Activated CD4-positive, alpha-beta memory T cell treated with anti-CD3 and anti-CD28 coated beads, Interleukin-2, amount 10 ng/mL, durations not matched to agents 7 days and 5 days (primary cell): ENCODE measurements at regions not wholly inside any gene's neighbourhood (a gene's known extent, or its start where the extent isn't known, plus 50 kb on each side); places are given as distances from the start of the nearest gene placed in this dataset.

Experiments
- CTCF ChIA-PET: fragments of 350-600 bp; sonication (Branson Sonifier 250); formaldehyde crosslinking; loops from one replicate; lab custom pipeline; 2021; ENCODE audit warnings: antibody characterized with exemption, inconsistent platforms; lab: Charles Lee
- POLR2A ChIA-PET: fragments of 350-600 bp; sonication (Branson Sonifier 250); formaldehyde crosslinking; loops from one replicate; lab custom pipeline; 2021; ENCODE audit warnings: antibody characterized with exemption; lab: Charles Lee
- DNase-seq: peaks from one replicate; pipeline ENCODE4 v3.0.0-alpha.2; 2020
- H3K27ac Mint-ChIP-seq: one replicate; pipeline ENCODE4 v1.8.0; 2021; ENCODE audit warnings: mild to moderate bottlenecking, mixed read lengths
- H3K27me3 Mint-ChIP-seq: one replicate; pipeline ENCODE4 v1.8.0; 2021; ENCODE audit warnings: mixed read lengths
- H3K36me3 Mint-ChIP-seq: one replicate; pipeline ENCODE4 v1.8.0; 2021; ENCODE audit warnings: low read depth, mixed read lengths
- H3K4me1 Mint-ChIP-seq: one replicate; pipeline ENCODE4 v1.8.0; 2021; ENCODE audit warnings: mixed read lengths
- H3K4me3 Mint-ChIP-seq: one replicate; pipeline ENCODE4 v1.8.0; 2021; ENCODE audit warnings: mild to moderate bottlenecking, mixed read lengths
- H3K9me3 Mint-ChIP-seq: one replicate; pipeline ENCODE4 v1.8.0; 2021; ENCODE audit warnings: mixed read lengths

DNA sequence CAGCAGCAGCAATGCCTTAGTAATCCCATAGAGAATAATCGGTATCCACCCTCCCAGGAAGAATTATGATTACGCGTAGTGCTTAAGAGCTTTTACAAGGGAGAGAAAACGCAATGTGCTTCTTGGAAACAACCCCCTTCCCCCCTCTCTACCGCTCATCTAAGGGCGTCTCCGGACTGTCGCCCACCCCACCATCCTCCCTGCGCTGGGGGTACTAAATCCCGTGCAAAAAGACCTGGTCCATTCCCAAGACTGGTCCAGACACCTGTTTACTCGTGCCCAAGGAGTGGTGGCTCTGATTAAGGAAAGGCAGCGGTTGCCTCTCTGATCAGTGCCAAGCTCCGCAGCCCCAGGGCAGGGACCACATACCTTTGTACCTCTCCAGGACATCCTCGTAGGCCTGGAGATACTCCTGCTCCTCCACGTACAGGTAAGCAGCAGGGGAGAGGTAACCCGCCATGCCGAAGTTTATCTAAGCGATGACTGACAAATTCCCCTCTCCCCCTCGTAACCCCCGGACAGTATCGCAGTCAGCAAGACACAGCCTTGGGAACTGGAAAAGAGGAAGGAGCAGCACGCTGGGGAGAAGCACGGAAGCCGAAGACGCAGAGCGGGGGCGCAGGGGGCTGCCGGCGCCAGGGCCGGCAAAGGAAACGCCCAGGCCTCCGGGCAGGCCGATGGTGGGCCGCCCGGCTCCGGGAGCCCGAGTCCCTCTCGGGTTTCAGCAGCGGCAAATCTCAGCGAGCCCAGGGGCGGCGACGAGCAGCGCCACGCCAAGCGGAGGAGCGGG is 112.0 kb upstream of the BEND6 start:
- H3K4me3 Mint-ChIP-seq = peak overlapping the region; percentile 76
- DNase-seq = no peak
- CTCF ChIA-PET = interaction anchor here (2.2 kb wide), 1 partner anchor 9 kb away, joined by 16 read pairs; no protein-coding TSS in a partner anchor
- no peak overlapping the region for H3K27ac Mint-ChIP-seq
- POLR2A ChIA-PET = interaction anchor here (1.0 kb wide), 1 partner anchor 213 kb away, joined by 6 read pairs; no protein-coding TSS in a partner anchor
- peaks cover 64% of the 10 kb centered on the region for H3K27me3 Mint-ChIP-seq
- no peaks in the 10 kb centered on the region for H3K36me3 Mint-ChIP-seq
- no peaks in the 10 kb centered on the region for H3K9me3 Mint-ChIP-seq
- H3K4me1 Mint-ChIP-seq = peaks cover 9% of the 10 kb centered on the region

GRCh38 chr6:56841751-56842150 is 113.2 kb upstream of the BEND6 start:
- Mint-ChIP-seq H3K4me1 (peaks cover 9% of the 10 kb centered on the region), H3K4me3 (no peak overlapping the region), H3K27me3 (peaks cover 67% of the 10 kb centered on the region), H3K27ac (no peak overlapping the region), H3K9me3 (no peaks in the 10 kb centered on the region), H3K36me3 (no peaks in the 10 kb centered on the region)
- ChIA-PET POLR2A (no interaction called here), CTCF (interaction anchor here (1.0 to 2.2 kb wide), 2 partner anchors 10 to 474 kb away, joined by 4 to 16 read pairs; no protein-coding TSS in a partner anchor)
- no peak for DNase-seq

DNA sequence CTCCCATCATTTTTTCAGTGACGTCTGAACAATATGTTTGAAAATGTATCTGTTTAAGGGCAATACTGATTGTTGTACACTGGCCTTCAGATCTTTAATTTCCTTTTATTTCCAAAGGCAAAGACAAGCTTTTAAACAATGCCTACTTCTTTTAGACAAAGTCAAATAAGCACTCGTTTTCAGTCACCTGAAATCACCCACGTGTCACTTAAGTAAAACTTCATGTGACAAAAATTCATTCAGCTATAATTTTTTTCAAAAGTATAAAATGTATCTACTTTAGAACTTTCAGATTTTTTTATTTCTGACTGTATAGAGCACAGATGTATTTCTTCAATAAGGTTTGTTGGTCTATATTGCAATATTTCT is 113.5 kb upstream of the BEND6 start:
- Mint-ChIP-seq H3K4me1 (peaks cover 9% of the 10 kb centered on the region), H3K9me3 (no peaks in the 10 kb centered on the region), H3K27me3 (peaks cover 66% of the 10 kb centered on the region), H3K27ac (no peak overlapping the region), H3K36me3 (no peaks in the 10 kb centered on the region), H3K4me3 (no peak overlapping the region)
- DNase-seq = no peak
- ChIA-PET POLR2A (no interaction called here), CTCF (interaction anchor here (1.0 to 2.2 kb wide), 2 partner anchors 10 to 475 kb away, joined by 4 to 16 read pairs; no protein-coding TSS in a partner anchor)

- H3K27me3 Mint-ChIP-seq = peaks cover 61% of the 10 kb centered on the region
- CTCF ChIA-PET = interaction anchor here (1.0 to 2.2 kb wide), 3 partner anchors 11 to 475 kb away, joined by 4 to 16 read pairs (median 6); no protein-coding TSS in a partner anchor
- DNase-seq = no peak
- H3K4me1 Mint-ChIP-seq = peaks cover 9% of the 10 kb centered on the region
- no peak overlapping the region for H3K27ac Mint-ChIP-seq
- no peaks in the 10 kb centered on the region for H3K36me3 Mint-ChIP-seq
- POLR2A ChIA-PET = no interaction called here
- no peak overlapping the region for H3K4me3 Mint-ChIP-seq
- no peaks in the 10 kb centered on the region for H3K9me3 Mint-ChIP-seq
Measured at GRCh38 chr6:56840467-56841380, 114.2 kb upstream of the BEND6 start.

DNA sequence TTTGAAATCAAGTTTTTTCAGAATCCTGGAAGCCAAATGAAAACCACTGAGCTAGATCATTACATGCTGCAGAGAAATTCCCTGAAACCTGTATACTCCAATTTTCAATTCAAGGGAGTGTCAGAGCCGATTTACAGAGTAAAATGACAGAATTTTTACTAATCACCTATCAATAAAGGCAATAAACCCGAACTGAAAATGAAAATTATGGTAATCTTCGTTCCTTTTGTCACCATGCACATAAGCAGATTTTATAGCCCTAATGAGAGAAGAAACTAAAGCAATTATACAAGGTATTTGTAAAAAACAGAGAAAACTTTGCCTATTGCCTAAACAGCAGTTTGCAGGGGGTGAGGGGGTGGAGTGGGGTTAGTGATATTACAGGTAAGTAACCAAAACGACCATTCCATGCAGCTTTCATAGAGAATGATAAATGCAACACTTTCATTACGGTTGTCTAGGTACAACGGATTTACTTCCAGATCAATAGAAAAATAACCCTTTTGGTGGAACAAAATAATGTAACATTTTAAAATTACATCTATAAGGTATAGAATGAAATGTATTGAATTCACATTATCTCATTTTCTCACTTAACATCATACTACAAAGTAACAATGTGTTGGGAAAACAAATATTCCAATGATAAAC is 115.2 kb upstream of the BEND6 start:
- ChIA-PET CTCF (interaction anchor here (1.5 kb wide), 1 partner anchor 12 kb away, joined by 6 read pairs; no protein-coding TSS in a partner anchor), POLR2A (no interaction called here)
- Mint-ChIP-seq H3K4me1 (peaks cover 9% of the 10 kb centered on the region), H3K9me3 (no peaks in the 10 kb centered on the region), H3K27me3 (peaks cover 51% of the 10 kb centered on the region), H3K27ac (no peak overlapping the region), H3K4me3 (no peak overlapping the region), H3K36me3 (no peaks in the 10 kb centered on the region)
- no peak for DNase-seq

DNA sequence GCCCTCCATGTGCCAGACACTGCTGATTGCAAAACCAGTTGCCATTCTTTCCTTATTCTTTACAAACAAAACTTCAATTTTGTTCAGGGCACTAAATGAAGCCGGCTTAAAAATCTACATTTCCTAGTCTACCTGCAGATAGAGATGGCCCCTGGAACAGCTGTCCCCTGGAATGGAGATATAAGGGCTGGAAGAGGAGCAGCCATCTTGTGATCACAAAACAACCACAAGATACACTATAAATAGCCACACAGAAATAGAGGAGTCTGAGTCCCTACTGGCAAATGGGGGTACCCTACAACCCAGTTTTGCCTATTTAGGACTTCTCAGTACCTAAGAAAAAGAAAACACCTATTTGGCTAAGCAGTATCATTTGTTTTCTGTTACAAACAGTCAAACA is 115.9 kb upstream of the BEND6 start:
- Mint-ChIP-seq H3K36me3 (no peaks in the 10 kb centered on the region), H3K4me3 (no peak overlapping the region), H3K27ac (no peak overlapping the region), H3K27me3 (peaks cover 48% of the 10 kb centered on the region), H3K4me1 (peaks cover 7% of the 10 kb centered on the region), H3K9me3 (no peaks in the 10 kb centered on the region)
- POLR2A ChIA-PET = no interaction called here
- DNase-seq = no peak
- CTCF ChIA-PET = no interaction called here

DNA sequence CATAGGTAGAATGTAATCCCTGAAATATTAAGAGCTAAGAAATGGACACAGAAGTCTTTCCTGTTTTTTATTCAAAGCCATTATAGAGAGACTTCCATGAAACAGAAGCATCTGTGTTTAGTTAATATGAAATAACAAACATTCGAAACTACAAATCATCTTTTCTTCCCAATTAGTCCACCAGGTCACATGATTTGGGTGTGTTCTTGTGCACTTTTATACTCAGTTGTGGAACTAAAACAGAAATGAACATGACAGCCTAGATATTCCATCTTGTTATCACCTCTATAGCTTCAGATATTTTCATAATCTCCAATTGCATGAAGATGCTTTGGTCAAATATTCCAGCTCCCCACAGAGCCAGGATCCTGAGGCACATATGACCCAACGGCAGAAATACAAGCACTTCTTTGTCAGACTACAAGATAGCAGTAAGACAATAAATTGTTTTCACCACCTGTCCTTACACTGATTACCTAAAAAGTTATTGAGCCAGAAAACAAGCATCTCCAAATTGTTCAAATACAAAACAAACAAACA is 116.8 kb upstream of the BEND6 start:
- peaks cover 47% of the 10 kb centered on the region for H3K27me3 Mint-ChIP-seq
- peaks cover 7% of the 10 kb centered on the region for H3K4me1 Mint-ChIP-seq
- POLR2A ChIA-PET = no interaction called here
- no peak overlapping the region for H3K4me3 Mint-ChIP-seq
- no peak for DNase-seq
- no peaks in the 10 kb centered on the region for H3K9me3 Mint-ChIP-seq
- no peak overlapping the region for H3K27ac Mint-ChIP-seq
- CTCF ChIA-PET = no interaction called here
- no peaks in the 10 kb centered on the region for H3K36me3 Mint-ChIP-seq

- no peaks in the 10 kb centered on the region for H3K36me3 Mint-ChIP-seq
- no peaks in the 10 kb centered on the region for H3K4me1 Mint-ChIP-seq
- POLR2A ChIA-PET = no interaction called here
- no peak overlapping the region for H3K4me3 Mint-ChIP-seq
- peaks cover 40% of the 10 kb centered on the region for H3K27me3 Mint-ChIP-seq
- no peak overlapping the region for H3K27ac Mint-ChIP-seq
- no peaks in the 10 kb centered on the region for H3K9me3 Mint-ChIP-seq
- no peak for DNase-seq
- CTCF ChIA-PET = no interaction called here
Measured at GRCh38 chr6:56837322-56837894, 117.5 kb upstream of the BEND6 start.

- H3K27me3 Mint-ChIP-seq = peaks cover 35% of the 10 kb centered on the region
- POLR2A ChIA-PET = no interaction called here
- no peak overlapping the region for H3K27ac Mint-ChIP-seq
- no peak for DNase-seq
- CTCF ChIA-PET = no interaction called here
- H3K4me1 Mint-ChIP-seq = no peaks in the 10 kb centered on the region
- H3K36me3 Mint-ChIP-seq = no peaks in the 10 kb centered on the region
- no peaks in the 10 kb centered on the region for H3K9me3 Mint-ChIP-seq
- H3K4me3 Mint-ChIP-seq = no peak overlapping the region
Measured at GRCh38 chr6:56835612-56836011, 119.3 kb upstream of the BEND6 start.

GRCh38 chr6:56833873-56834272 is 121.0 kb upstream of the BEND6 start:
- H3K4me3 Mint-ChIP-seq = no peak overlapping the region
- POLR2A ChIA-PET = no interaction called here
- no peak for DNase-seq
- CTCF ChIA-PET = no interaction called here
- no peak overlapping the region for H3K27ac Mint-ChIP-seq
- no peaks in the 10 kb centered on the region for H3K4me1 Mint-ChIP-seq
- H3K9me3 Mint-ChIP-seq = no peaks in the 10 kb centered on the region
- H3K36me3 Mint-ChIP-seq = no peaks in the 10 kb centered on the region
- H3K27me3 Mint-ChIP-seq = peaks cover 26% of the 10 kb centered on the region

DNA sequence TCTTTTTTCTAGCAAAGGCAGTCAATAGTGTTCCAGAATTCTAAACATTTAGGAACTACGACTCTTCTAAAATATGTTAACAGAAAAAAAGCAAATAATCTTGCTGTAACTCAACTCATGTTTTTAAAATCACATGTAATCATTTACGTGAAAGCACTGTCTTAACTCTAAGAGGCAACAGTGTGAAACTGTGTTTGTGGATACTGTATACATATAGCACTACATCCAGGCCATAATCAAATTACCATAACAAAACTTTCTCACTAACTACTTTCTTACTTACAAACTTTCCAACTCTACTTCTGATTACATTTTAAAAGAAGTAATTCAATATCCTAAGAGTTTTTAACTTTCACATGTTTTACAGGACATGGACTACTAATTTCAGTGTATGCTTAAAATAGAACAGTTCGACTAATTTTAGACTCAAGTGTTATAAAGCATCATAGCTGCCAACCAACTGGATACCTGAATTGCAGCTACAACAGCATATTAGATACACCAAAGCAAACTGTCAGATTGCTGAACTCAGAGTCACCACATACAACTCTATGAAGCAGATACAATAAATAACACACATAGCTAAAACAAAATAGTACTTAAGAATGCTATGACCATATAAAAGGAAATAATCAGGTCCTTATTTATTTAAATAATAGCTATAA is 121.6 kb upstream of the BEND6 start:
- no peak overlapping the region for H3K4me3 Mint-ChIP-seq
- no peaks in the 10 kb centered on the region for H3K36me3 Mint-ChIP-seq
- POLR2A ChIA-PET = no interaction called here
- no peaks in the 10 kb centered on the region for H3K4me1 Mint-ChIP-seq
- CTCF ChIA-PET = no interaction called here
- H3K27ac Mint-ChIP-seq = no peak overlapping the region
- peaks cover 21% of the 10 kb centered on the region for H3K27me3 Mint-ChIP-seq
- H3K9me3 Mint-ChIP-seq = no peaks in the 10 kb centered on the region
- DNase-seq = no peak

DNA sequence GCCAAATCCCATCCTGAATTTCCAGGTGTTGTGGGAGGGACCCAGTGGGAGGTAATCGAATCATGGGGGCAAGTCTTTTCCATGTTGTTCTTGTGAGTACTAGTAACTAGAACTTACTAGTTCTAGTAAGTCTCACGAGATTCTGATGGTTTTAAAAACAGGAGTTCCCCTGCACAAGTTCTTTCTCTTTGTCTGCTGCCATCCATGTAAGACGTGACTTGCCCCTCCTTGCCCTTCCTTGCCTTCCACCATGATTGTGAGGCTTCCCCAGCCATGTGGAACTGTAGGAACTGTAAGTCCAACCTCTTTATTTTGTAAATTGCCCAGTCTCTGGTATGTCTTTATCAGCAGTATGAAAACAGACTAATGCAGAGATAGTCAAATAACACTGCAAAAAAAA is 122.7 kb upstream of the BEND6 start:
- ChIA-PET CTCF (no interaction called here), POLR2A (no interaction called here)
- H3K4me1 Mint-ChIP-seq = no peaks in the 10 kb centered on the region
- H3K27ac Mint-ChIP-seq = no peak overlapping the region
- no peaks in the 10 kb centered on the region for H3K9me3 Mint-ChIP-seq
- no peak for DNase-seq
- H3K36me3 Mint-ChIP-seq = no peaks in the 10 kb centered on the region
- peaks cover 12% of the 10 kb centered on the region for H3K27me3 Mint-ChIP-seq
- no peak overlapping the region for H3K4me3 Mint-ChIP-seq
